Uterus (tissue), 3 donors: ENCODE measurements at regions not wholly inside any gene's neighbourhood (a gene's known extent, or its start where the extent isn't known, plus 50 kb on each side); places are given as distances from the start of the nearest gene placed in this dataset.

Source experiments
- DNase-seq, 2 donors: peaks; one replicate each; pipeline ENCODE4 v3.0.0-alpha.2; 2019 to 2020
- H3K27ac ChIP-seq, 2 donors: fragments of 200-600 bp; sonication (generic); 1 replicate in 1 of 2; 2 replicates in 1 of 2; pipeline ENCODE4 v1.5.1; 2016 to 2018
- H3K27me3 ChIP-seq, 2 donors: fragments of 200-600 bp; sonication (generic); one replicate each; pipeline ENCODE4 v1.5.1; 2018 to 2019; ENCODE audit warnings: control low read depth in 1 of 2
- H3K36me3 ChIP-seq, 2 donors: fragments of 200-600 bp; sonication (generic); one replicate each; pipeline ENCODE4 v1.5.1; 2019; ENCODE audit warnings: control low read depth in 1 of 2
- H3K4me1 ChIP-seq, 2 donors: fragments of 200-600 bp; sonication (generic); one replicate each; pipeline ENCODE4 v1.5.1; 2018 to 2019; ENCODE audit warnings: control low read depth in 1 of 2
- H3K4me3 ChIP-seq, 2 donors: fragments of 200-600 bp; sonication (generic); 1 replicate in 1 of 2; 2 replicates in 1 of 2; pipeline ENCODE4 v1.5.1; 2018 to 2019; ENCODE audit warnings: mild to moderate bottlenecking in 1 of 2
- H3K9me3 ChIP-seq, 2 donors: fragments of 200-600 bp; sonication (generic); one replicate each; pipeline ENCODE4 v1.5.1; 2019; ENCODE audit warnings: control low read depth in 1 of 2
- POLR2A ChIP-seq, 2 donors: fragments of 450-650 bp; IDR thresholded peaks; one replicate each; pipeline ENCODE4 v1.6.1; 2016; ENCODE audit warnings: antibody characterized with exemption in 2 of 2, mild to moderate bottlenecking in 1 of 2, moderate library complexity in 1 of 2
- intact Hi-C: fragments of 100-400 bp; cut with DNase I; formaldehyde crosslinking; loops from one replicate; pipeline ENCODE4 v1.15.1; 2023; ENCODE audit warnings: low total_unique reads
- TF ChIP-seq, protein P1 (sequence below), 4 experiments: fragments of 200-600 bp in 2 of 4; fragments of 450-650 bp in 2 of 4; sonication (generic) in 2 of 4; IDR thresholded peaks; one replicate each; pipeline ENCODE4 v1.5.1; 2016 to 2019; ENCODE audit warnings: antibody characterized with exemption in 4 of 4, mild to moderate bottlenecking in 2 of 4, moderate library complexity in 1 of 4
- donor health status: DM: yes; HTN: yes; CAD: no.

DNA sequence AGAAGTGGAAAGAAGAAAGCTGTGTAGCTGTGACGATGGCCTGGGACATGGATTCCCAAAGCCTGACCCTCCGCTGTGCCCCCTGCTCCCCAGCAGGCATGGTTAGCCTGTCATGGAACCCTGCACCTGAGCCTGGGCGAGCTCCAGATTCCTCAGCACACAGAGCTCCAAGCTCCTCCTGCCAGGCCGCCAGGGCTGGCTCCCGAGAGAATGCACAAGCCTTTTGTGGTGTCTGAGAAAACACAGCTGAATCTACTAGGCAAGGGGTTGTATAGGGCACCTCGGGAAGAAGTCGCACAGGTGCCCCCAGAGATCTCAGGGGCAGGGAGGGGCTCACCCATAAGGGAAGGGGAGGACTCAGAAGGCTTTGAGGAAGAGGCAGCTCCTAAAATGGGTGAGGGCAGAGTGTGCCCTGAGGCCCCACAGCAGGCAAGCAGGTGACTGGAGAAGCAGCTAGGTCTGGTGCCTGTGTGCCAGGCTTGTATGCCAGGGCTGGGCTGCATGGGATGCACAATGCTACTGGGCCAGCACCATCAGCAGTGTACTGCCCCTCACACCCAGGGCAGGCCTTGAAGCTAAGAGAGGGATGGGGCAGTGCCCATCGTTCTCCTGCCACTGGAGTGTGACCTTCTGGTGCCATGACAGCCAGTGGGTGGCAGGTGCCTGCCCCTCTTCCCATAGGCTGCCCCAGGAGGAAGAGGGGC, 64.3 kb upstream of the CD93 start:
- no peak overlapping the region for H3K4me3 ChIP-seq
- no peaks in the 10 kb centered on the region for H3K4me1 ChIP-seq
- no peak for DNase-seq

DNA sequence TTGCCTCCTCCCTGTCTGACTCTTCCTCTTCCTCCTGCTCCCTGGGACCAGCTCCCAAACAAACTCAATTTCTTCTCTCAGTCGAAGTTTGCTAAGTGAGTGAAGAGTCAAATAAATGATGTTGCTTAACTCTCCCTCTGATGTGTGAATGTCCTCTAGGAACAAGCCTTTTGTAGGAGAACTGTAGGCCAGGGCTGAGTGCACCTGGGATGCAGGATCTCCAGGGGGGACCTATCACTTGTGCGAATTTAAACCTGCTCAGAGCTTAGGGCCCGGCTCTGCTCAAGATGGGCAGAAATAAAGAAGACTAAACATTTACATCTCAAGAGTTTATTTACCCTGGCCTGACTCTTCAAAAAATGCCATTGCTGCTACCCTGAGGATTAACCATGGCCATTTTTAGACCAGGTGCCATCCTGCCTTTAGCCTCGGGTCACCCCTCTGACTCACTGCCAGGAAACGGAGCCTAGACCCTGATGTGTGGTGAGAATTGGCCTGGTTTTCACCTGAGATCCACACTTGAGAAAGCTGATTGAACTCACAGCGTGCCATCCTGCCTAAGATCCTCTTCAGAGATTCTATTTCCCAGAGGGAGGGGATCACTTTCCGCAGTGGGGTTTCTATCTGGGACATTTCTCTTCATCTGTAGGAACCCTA, 63.6 kb upstream of the CD93 start:
- DNase-seq: no peak
- TF ChIP-seq POLR2A (IDR thresholded peaks at IDR 0.05): no peak
- TF ChIP-seq, protein P1, sequence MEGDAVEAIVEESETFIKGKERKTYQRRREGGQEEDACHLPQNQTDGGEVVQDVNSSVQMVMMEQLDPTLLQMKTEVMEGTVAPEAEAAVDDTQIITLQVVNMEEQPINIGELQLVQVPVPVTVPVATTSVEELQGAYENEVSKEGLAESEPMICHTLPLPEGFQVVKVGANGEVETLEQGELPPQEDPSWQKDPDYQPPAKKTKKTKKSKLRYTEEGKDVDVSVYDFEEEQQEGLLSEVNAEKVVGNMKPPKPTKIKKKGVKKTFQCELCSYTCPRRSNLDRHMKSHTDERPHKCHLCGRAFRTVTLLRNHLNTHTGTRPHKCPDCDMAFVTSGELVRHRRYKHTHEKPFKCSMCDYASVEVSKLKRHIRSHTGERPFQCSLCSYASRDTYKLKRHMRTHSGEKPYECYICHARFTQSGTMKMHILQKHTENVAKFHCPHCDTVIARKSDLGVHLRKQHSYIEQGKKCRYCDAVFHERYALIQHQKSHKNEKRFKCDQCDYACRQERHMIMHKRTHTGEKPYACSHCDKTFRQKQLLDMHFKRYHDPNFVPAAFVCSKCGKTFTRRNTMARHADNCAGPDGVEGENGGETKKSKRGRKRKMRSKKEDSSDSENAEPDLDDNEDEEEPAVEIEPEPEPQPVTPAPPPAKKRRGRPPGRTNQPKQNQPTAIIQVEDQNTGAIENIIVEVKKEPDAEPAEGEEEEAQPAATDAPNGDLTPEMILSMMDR (IDR thresholded peaks at IDR 0.05): no peak
- no peaks in the 10 kb centered on the region for H3K27me3 ChIP-seq
- intact Hi-C loops: no loop called here
- no peaks in the 10 kb centered on the region for H3K36me3 ChIP-seq
- H3K4me3 ChIP-seq: no peak overlapping the region
- H3K27ac ChIP-seq: no peak overlapping the region
- no peaks in the 10 kb centered on the region for H3K9me3 ChIP-seq
- H3K4me1 ChIP-seq: no peaks in the 10 kb centered on the region

More for the DNA sequence above, 64.3 kb upstream of the CD93 start:
- Histone ChIP-seq H3K27ac (no peak overlapping the region), H3K36me3 (no peaks in the 10 kb centered on the region), H3K9me3 (no peaks in the 10 kb centered on the region), H3K27me3 (no peaks in the 10 kb centered on the region)
- TF ChIP-seq POLR2A (IDR thresholded peaks at IDR 0.05): no peak
- TF ChIP-seq, protein P1 (IDR thresholded peaks at IDR 0.05): no peak
- intact Hi-C loops: no loop called here

DNA sequence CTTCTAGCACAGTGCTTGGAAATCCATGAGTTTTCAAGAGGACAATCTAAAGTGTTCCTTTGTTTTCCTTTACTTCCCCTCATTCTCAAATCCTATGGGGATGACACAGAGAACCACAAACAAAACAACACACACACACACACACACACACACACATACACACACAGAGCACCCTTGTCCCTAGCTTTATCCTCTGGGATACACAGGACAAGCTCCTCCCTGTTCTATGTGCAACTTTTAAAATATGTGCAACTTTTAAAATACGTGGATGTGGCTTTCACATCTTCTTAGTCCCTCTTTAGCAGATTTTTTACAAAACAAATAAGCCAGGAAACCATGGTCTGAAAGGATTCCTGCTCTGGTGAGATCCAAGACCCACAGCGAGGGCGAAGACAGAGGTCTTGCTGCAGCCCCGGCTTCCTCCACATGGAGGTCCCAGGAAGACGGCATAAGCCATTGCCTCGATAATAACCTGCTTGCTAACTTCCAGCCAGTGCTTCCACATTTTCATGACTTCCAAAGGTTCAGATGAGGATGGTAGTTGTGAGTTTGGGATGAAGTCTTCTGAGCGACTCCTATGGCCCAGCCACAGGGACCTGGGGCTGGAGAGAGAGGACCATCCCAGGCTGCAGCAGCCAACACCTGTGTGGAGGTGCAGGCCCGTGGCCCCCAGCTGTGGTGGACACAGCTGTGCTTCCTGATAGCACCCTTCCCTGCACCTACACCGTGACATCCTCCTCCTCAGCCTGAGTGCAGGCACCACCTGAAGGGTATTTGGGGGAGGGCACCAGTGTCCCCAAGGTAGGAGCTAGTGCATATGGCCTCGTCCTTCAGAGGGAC, 62.8 kb upstream of the CD93 start:
- no peak for DNase-seq
- H3K27me3 ChIP-seq: no peaks in the 10 kb centered on the region
- H3K27ac ChIP-seq: peak overlapping the region in 1 of 2 donors; percentile 30
- H3K4me1 ChIP-seq: no peaks in the 10 kb centered on the region
- H3K36me3 ChIP-seq: no peaks in the 10 kb centered on the region
- no peak for TF ChIP-seq POLR2A (IDR thresholded peaks at IDR 0.05)
- TF ChIP-seq, protein P1 (IDR thresholded peaks at IDR 0.05): no peak
- no peaks in the 10 kb centered on the region for H3K9me3 ChIP-seq
- intact Hi-C loops: no loop called here
- H3K4me3 ChIP-seq: no peak overlapping the region

DNA sequence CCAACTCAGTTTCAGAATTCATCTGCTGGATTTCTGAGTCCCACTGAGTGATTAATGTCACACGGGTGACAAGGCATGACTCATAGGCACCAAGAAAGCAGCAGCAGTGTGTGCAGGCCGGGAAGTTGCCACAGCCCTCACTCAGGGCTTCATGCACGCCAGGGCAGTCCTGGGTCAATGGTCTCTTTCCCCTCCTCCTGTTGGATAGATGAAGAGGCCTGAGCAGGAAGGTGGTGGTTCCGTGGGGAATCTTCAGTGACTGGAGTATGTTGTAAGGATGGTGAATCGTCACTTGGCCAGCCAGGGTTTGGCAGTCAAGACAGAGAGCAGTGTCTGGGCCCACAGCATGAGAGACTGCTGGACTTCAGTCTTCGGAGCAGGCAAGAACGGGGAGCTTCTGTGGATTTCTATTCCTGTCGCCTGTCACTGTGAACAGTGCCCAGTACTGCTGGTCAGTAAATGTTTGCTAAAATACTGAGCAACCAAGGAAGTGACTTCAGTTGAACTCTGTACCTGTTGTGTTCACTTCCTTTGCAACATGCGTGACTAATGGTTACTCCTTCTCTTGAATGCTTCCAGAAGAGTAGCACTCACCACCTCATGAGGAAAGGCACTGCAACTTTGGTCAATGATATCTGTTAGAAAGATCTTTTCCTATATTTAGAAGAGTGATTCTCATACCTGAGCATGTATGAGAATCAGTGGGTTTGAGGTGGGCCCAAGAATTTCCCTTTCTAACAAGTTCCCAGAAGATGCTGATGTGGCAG, 62.0 kb upstream of the CD93 start:
- no peaks in the 10 kb centered on the region for H3K36me3 ChIP-seq
- no peaks in the 10 kb centered on the region for H3K4me1 ChIP-seq
- no peaks in the 10 kb centered on the region for H3K27me3 ChIP-seq
- no peak for DNase-seq
- intact Hi-C loops: no loop called here
- no peak overlapping the region for H3K4me3 ChIP-seq
- H3K27ac ChIP-seq: peak overlapping the region; percentile 26 to 30
- no peaks in the 10 kb centered on the region for H3K9me3 ChIP-seq
- TF ChIP-seq POLR2A (IDR thresholded peaks at IDR 0.05): no peak
- TF ChIP-seq, protein P1 (IDR thresholded peaks at IDR 0.05): no peak
